Smooth muscle cell (in vitro differentiated cells): ENCODE measurements at regions not wholly inside any gene's neighbourhood (a gene's known extent, or its start where the extent isn't known, plus 50 kb on each side); places are given as distances from the start of the nearest gene placed in this dataset.

ENCODE experiments used
- DNase-seq: peaks from one replicate; lab custom pipeline; 2025; ENCODE audit not compliant: unreplicated experiment; lab: John Stamatoyannopoulos, UW
- H2AFZ ChIP-seq: fragments of 200-600 bp; sonication (generic); 2 replicates; pipeline ENCODE4 v1.6.0; 2016; ENCODE audit warnings: antibody characterized with exemption, low read depth, mild to moderate bottlenecking
- H3F3A ChIP-seq: fragments of 200-600 bp; sonication (generic); 2 replicates; pipeline ENCODE4 v1.6.0; 2017; ENCODE audit warnings: antibody characterized with exemption, low read depth
- H3K27ac ChIP-seq: fragments of 200-600 bp; sonication (generic); 2 replicates; pipeline ENCODE4 v1.5.1; 2016; ENCODE audit warnings: low read depth, mild to moderate bottlenecking
- H3K27me3 ChIP-seq: fragments of 200-600 bp; sonication (generic); 2 replicates; pipeline ENCODE4 v1.6.1; 2016; ENCODE audit warnings: low read depth, mild to moderate bottlenecking
- H3K36me3 ChIP-seq: fragments of 200-600 bp; sonication (generic); 2 replicates; pipeline ENCODE4 v1.5.1; 2016; ENCODE audit warnings: low read depth
- H3K4me1 ChIP-seq: fragments of 200-600 bp; sonication (generic); 2 replicates; pipeline ENCODE4 v1.5.1; 2016; ENCODE audit warnings: low read depth
- H3K4me2 ChIP-seq: fragments of 200-600 bp; sonication (generic); 2 replicates; pipeline ENCODE4 v1.6.0; 2016; ENCODE audit warnings: mild to moderate bottlenecking
- H3K4me3 ChIP-seq: fragments of 200-600 bp; sonication (generic); 2 replicates; pipeline ENCODE4 v1.5.1; 2016; ENCODE audit warnings: mild to moderate bottlenecking
- H3K79me2 ChIP-seq: fragments of 200-600 bp; sonication (generic); 2 replicates; pipeline ENCODE4 v1.6.0; 2016; ENCODE audit warnings: low read depth, mild to moderate bottlenecking
- H3K9ac ChIP-seq: fragments of 200-600 bp; sonication (generic); 2 replicates; pipeline ENCODE4 v1.6.0; 2016; ENCODE audit warnings: low read depth
- H3K9me3 ChIP-seq: fragments of 200-600 bp; sonication (generic); replicated peaks from 2 replicates; pipeline ENCODE4 v1.5.1; 2016; ENCODE audit warnings: low read depth
- H4K20me1 ChIP-seq: fragments of 200-600 bp; sonication (generic); 2 replicates; pipeline ENCODE4 v1.6.0; 2016; ENCODE audit warnings: low read depth
- WGBS: methylation state at CpG from one replicate; pipeline ENCODE4 v1.1.7; 2016; ENCODE audit warnings: low lambda C conversion rate; 5-methylcytosine and 5-hydroxymethylcytosine counted together
- TF ChIP-seq, protein P1 (sequence below): fragments of 200-600 bp; sonication (generic); IDR thresholded peaks from 2 replicates; pipeline ENCODE4 v1.5.1; 2017; ENCODE audit warnings: borderline replicate concordance, mild to moderate bottlenecking, antibody characterized with exemption; ENCODE audit not compliant: insufficient read depth, poor library complexity, severe bottlenecking

DNA sequence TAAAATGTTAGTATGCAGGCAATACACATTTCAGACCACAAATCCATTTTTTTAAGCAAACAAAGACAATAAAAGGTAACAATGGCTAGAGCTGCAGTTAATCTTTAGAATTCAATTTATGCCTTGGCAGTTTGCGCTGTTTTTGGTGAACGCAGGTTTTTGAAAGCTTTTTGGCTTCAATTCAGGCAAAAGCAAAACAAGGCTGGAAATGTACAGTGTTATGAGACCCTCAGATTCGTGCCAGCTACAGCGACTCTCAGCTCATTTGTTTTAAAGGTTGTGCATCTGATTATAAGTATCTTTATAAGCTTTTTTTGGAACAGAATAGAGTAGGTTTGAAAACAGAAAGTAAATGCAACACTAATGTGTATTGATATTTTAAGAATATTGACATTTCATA, 63.6 kb upstream of the SOX1 start:
- Histone ChIP-seq H2AFZ (no peak overlapping the region), H3F3A (no peaks in the 10 kb centered on the region), H3K9ac (no peak overlapping the region), H3K4me2 (no peak overlapping the region), H3K79me2 (no peaks in the 10 kb centered on the region), H3K27ac (no peak overlapping the region), H3K27me3 (peaks cover 8% of the 10 kb centered on the region), H3K9me3 (no peaks in the 10 kb centered on the region), H3K4me1 (no peaks in the 10 kb centered on the region), H3K36me3 (no peaks in the 10 kb centered on the region), H3K4me3 (no peak overlapping the region), H4K20me1 (no peaks in the 10 kb centered on the region)
- TF ChIP-seq, protein P1, sequence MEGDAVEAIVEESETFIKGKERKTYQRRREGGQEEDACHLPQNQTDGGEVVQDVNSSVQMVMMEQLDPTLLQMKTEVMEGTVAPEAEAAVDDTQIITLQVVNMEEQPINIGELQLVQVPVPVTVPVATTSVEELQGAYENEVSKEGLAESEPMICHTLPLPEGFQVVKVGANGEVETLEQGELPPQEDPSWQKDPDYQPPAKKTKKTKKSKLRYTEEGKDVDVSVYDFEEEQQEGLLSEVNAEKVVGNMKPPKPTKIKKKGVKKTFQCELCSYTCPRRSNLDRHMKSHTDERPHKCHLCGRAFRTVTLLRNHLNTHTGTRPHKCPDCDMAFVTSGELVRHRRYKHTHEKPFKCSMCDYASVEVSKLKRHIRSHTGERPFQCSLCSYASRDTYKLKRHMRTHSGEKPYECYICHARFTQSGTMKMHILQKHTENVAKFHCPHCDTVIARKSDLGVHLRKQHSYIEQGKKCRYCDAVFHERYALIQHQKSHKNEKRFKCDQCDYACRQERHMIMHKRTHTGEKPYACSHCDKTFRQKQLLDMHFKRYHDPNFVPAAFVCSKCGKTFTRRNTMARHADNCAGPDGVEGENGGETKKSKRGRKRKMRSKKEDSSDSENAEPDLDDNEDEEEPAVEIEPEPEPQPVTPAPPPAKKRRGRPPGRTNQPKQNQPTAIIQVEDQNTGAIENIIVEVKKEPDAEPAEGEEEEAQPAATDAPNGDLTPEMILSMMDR: no peak
- no peak for DNase-seq
- 92% methylated on average over 4 of the region's 4 CpGs for WGBS

DNA sequence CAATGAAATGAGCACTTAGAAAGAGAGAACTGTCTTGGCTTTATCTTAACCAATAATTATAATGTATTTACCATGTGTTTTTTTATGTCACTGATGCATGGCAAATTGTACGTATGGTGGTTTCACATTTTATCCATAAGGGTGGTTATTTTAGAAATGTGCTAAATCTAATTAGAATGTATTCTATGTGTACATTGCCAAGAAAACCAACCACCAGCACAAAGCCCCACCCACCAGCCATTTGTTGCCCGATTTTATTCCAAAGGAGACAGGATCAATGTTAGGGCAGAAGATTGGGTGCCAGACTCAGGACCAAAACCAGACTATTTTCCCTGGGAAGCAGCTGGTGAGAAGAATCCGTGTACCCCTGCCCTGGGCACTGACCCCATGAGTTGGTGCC, 63.0 kb upstream of the SOX1 start:
- no peak for DNase-seq

DNA sequence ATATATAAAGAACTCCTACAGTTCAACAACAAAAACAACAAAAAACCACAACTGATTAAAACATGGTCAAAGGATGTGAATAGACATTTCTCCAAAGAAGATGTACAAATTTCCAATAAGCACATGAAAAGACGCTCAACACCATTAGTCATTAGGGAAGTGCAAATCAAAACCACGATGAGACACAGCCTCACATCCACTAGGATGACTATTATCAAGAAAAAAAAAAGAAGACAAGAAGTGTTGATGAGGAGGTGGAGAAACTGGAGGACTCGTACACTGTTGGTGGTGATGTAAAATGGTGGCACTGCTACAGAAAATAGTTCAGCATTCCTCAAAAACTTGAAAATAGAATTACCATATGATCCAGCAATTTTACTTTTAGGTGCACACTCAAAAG, 61.0 kb upstream of the SOX1 start:
- H3K36me3 ChIP-seq: no peaks in the 10 kb centered on the region
- DNase-seq: no peak
- no peaks in the 10 kb centered on the region for H3F3A ChIP-seq
- no peak overlapping the region for H3K4me3 ChIP-seq
- whole genome bisulfite sequencing: 92% methylated on average over 3 of the region's 3 CpGs
- H3K9ac ChIP-seq: no peak overlapping the region
- no peaks in the 10 kb centered on the region for H3K27me3 ChIP-seq
- no peak overlapping the region for H3K4me2 ChIP-seq
- no peaks in the 10 kb centered on the region for H3K4me1 ChIP-seq
- H4K20me1 ChIP-seq: no peaks in the 10 kb centered on the region
- no peak overlapping the region for H3K27ac ChIP-seq
- TF ChIP-seq, protein P1: no peak
- no peak overlapping the region for H2AFZ ChIP-seq
- H3K9me3 ChIP-seq: no peaks in the 10 kb centered on the region
- H3K79me2 ChIP-seq: no peaks in the 10 kb centered on the region

More for the DNA sequence above, 63.0 kb upstream of the SOX1 start:
- H3K9me3 ChIP-seq: no peaks in the 10 kb centered on the region
- no peaks in the 10 kb centered on the region for H3F3A ChIP-seq
- peaks cover 8% of the 10 kb centered on the region for H3K27me3 ChIP-seq
- 78% methylated on average over 3 of the region's 3 CpGs for WGBS
- H3K4me1 ChIP-seq: no peaks in the 10 kb centered on the region
- H3K79me2 ChIP-seq: no peaks in the 10 kb centered on the region
- H3K9ac ChIP-seq: no peak overlapping the region
- no peak overlapping the region for H3K4me3 ChIP-seq
- no peaks in the 10 kb centered on the region for H4K20me1 ChIP-seq
- no peaks in the 10 kb centered on the region for H3K36me3 ChIP-seq
- TF ChIP-seq, protein P1: no peak
- no peak overlapping the region for H2AFZ ChIP-seq
- no peak overlapping the region for H3K27ac ChIP-seq
- H3K4me2 ChIP-seq: no peak overlapping the region

DNA sequence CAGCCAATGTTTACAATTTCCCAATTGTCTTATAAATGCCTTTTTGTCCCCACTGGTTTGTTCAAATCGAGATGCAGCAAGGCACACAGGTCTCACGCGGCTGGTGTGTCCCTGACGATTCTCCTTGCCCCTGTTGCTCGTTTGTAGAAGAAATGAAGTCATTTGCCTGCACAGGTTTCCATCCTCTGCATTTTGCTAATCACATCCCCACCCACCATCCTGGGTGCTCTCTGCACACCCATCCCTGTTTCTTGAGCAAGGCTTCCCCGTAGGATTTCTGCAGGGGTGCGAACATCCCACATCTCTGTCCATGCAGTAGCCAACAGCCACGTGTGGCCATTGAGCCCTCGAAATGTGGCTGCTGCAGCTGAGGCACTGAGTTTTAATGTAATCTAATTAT, 59.8 kb upstream of the SOX1 start:
- no peak overlapping the region for H3K4me3 ChIP-seq
- DNase-seq: no peak
- H3K9ac ChIP-seq: no peak overlapping the region
- TF ChIP-seq, protein P1: no peak
- no peak overlapping the region for H2AFZ ChIP-seq
- no peak overlapping the region for H3K4me2 ChIP-seq
- no peak overlapping the region for H3K27ac ChIP-seq
- no peaks in the 10 kb centered on the region for H3F3A ChIP-seq
- no peaks in the 10 kb centered on the region for H3K79me2 ChIP-seq
- 84% methylated on average over 9 of the region's 9 CpGs for WGBS
- H3K27me3 ChIP-seq: no peaks in the 10 kb centered on the region
- no peaks in the 10 kb centered on the region for H3K36me3 ChIP-seq
- no peaks in the 10 kb centered on the region for H4K20me1 ChIP-seq
- no peaks in the 10 kb centered on the region for H3K4me1 ChIP-seq
- H3K9me3 ChIP-seq: no peaks in the 10 kb centered on the region
